ENCODE measurements at regions not wholly inside any gene's neighbourhood (a gene's known extent, or its start where the extent isn't known, plus 50 kb on each side); places are given as distances from the start of the nearest gene placed in this dataset.

- TF ChIP-seq HDAC6 (IDR thresholded peaks at IDR 0.05; ENCODE audit: unreplicated experiment): no peak
Observed at GRCh38 chr3:65246561-65246960, 558.8 kb upstream of the ADAMTS9 start (continued).

- FAIRE-seq: no peak
Observed at GRCh38 chr3:65245133-65246063, 557.6 kb upstream of the ADAMTS9 start.

More at GRCh38 chr3:65245133-65246063, 557.6 kb upstream of the ADAMTS9 start:
- Histone ChIP-seq H3K36me3 (ENCODE audit: control insufficient read depth in 2 of 2, insufficient read depth in 2 of 2, low read length in 1 of 2) (no peaks in the 10 kb centered on the region), H3K27ac (ENCODE audit: control insufficient read depth, insufficient read depth) (no peak overlapping the region), H3K4me2 (ENCODE audit: control insufficient read depth, insufficient read depth) (no peak overlapping the region), H3K9me3 (replicated peaks; ENCODE audit: control insufficient read depth, insufficient read depth, low read length) (no peaks in the 10 kb centered on the region), H3K4me1 (ENCODE audit: control insufficient read depth, insufficient read depth, low read length) (no peaks in the 10 kb centered on the region), H3K4me3 (no peak overlapping the region), H4K20me1 (ENCODE audit: control insufficient read depth, insufficient read depth) (no peaks in the 10 kb centered on the region), H3K79me2 (ENCODE audit: control insufficient read depth, insufficient read depth, low read length) (no peaks in the 10 kb centered on the region), H2AFZ (ENCODE audit: control insufficient read depth, low read depth, low read length) (no peak overlapping the region), H3K27me3 (replicated peaks in 1 of 2; ENCODE audit: control insufficient read depth in 2 of 2, insufficient read depth in 2 of 2, low read length in 1 of 2) (no peaks in the 10 kb centered on the region), H3K9ac (ENCODE audit: control insufficient read depth, insufficient read depth, low read length) (no peak overlapping the region)
- WGBS (ENCODE audit: insufficient coverage, insufficient replicate concordance, low lambda C conversion rate, missing lambda C conversion rate): 30% methylated on average over 9 of the region's 9 CpGs
- SMC1A ChIA-PET (ENCODE audit: uncharacterized antibody, unreplicated experiment): no interaction called here
- CTCF ChIA-PET: no interaction called here
- in situ Hi-C loops (cut with MboI) (no loop called here), intact Hi-C loops (cut with micrococcal nuclease; ENCODE audit: unreplicated experiment) (no loop called here)
- POLR2A ChIA-PET: no interaction called here
- no peak for TF ChIP-seq ZBTB11 (CRISPR knock-in tag; IDR thresholded peaks at IDR 0.05)
- no peak for TF ChIP-seq ETV6 (conservative IDR thresholded peaks at IDR 0.05 in 1 of 2, IDR thresholded peaks at IDR 0.05 in 1 of 2; ENCODE audit: borderline replicate concordance in 1 of 2, low read depth in 1 of 2)
- TF ChIP-seq MTA2 (IDR thresholded peaks at IDR 0.05; ENCODE audit: low read depth): no peak
- BruUV-seq (replicated peaks): no TSS peak
- no peak for ATAC-seq
- DNase-seq (ENCODE audit: low read depth, low spot score): no peak
- RAD21 ChIA-PET (ENCODE audit: unreplicated experiment): no interaction called here

Measured in GM12878 (cell line).